ENCODE measurements at regions not wholly inside any gene's neighbourhood (a gene's known extent, or its start where the extent isn't known, plus 50 kb on each side); places are given as distances from the start of the nearest gene placed in this dataset.
"Not testable (repeated sequence)": the region's sequence is repeated elsewhere in the genome, so short reads cannot be mapped to it uniquely, and the experiment has no call there.

DNA sequence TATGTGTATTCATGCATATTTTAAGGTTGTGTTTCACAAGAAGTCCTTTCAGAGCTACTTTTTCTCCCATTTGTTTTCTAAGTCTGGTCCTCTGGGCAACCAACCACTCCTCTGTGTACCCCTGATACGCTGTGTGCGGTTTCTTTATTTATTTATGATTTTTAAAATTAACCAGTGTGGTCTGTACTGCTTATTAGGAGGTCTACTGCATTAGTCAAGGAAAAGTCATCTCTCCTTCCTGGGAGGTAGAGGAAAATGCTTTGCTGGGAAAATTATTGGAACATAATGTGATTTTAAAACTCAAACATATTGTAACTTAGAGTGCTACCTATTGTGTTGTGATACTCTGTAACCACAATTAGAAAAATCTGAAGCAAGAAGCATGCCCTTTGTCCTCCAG, 1404.3 kb downstream of the SUCLG1 start:
- DNase-seq (ENCODE audit: low read depth) = no peak

DNA sequence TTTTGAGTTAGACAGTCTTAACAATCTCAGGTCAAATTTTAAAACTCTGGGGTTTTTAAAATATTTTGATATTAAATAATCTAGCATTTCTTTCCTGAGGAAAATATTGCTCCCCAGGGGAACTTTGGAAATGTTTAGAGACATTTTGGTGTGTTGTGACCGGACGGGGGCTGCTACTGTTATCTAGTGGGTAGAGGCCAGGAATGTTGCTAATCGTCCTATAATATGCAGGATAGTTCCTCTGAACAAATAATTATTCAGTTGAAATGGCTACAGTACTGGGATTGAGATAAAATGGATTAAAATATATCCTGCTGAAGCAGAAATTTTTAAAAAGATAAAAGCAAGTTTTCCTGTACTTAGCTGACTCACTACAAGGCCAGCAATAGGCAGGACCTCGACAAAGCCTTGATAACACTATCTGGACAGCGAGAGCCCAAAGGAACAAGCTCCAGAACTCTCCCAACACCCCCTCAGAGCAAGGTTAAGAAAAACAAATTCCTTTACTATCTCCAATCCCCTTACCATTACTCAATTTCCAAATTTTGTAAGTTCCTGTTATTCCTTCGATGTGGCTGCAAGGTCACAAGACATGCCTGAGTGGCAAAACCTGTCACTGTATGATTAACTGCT, 1407.4 kb downstream of the SUCLG1 start:
- no peak for DNase-seq (ENCODE audit: low read depth)

DNA sequence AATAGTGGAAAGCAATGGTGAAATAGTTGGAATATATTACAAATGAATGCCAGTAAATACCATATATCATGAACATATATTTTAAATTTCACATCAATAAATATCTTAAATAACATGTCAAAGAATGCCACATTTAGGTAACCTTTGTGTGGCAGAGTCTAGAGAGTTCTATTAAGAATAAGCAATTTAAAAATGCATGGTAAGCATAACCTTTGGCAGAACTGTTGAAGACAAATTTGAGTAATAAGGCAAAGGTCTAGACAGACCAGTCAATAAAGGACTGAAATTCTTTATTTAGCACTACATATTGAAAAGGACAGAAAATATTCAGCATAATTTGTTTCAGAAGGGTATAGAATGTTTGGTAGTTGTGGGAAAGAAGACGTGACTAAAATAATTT, 1417.0 kb downstream of the SUCLG1 start:
- DNase-seq (ENCODE audit: low read depth) = no peak

DNA sequence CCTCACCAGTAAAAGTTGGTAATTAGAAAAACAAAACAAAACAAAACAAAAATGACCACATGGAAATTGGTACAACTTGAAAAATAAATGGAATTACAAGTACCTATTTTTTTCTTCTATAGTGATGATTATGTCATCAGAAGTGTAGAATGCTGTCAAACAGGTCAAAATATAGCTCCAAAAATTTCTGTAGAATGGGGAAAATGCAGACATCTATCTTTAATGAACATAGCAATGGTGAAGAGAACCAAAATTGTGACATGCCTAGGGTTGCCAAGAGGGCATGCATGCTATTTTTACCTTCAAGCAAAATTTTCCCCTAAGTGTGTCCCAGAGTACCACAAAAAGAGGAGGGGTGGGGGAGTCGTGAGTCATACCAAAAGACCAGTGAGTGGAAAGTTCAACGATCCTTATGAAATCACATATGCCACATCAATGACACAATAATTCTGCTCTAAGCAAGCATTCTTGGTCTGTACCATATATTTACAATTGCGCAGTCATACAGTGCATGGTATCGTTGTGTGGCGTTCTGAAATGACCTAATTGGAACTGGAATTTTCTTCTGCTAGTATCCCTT, 1436.4 kb downstream of the SUCLG1 start:
- no peak for DNase-seq (ENCODE audit: low read depth)

DNA sequence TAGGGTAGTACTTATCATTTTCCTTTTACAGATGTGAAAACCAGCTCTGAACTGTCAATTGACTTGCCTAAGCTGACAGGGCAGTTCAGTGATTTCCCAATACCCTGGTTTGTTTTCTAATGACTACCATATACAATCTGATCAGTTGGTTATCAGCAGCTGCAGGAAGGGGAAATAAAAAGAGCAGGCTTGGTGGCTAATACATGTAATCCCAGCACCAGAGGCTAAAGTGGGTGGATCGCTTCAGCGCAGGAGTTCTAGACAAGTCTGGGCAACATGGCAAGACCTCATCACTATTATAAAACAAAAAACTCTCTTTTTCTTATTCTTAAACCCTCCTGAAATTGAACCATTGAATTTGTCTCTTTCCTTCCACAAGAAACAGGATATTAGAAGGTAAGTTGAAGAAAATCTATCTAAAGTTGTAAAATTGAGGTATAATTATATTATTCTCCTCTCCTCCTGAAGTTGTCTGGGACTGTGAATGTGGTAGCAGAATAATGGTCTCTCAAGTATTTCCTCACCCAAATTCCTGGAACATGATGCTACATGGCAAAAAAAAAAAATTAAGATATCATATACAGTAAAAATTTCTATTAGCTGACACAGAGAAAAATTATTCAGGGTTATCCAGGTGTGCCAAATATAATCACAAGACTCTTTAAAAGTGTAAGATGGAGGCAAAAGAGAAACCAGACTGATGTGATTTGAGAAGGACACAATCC, 1441.6 kb downstream of the SUCLG1 start:
- DNase-seq (ENCODE audit: low read depth) = no peak

DNA sequence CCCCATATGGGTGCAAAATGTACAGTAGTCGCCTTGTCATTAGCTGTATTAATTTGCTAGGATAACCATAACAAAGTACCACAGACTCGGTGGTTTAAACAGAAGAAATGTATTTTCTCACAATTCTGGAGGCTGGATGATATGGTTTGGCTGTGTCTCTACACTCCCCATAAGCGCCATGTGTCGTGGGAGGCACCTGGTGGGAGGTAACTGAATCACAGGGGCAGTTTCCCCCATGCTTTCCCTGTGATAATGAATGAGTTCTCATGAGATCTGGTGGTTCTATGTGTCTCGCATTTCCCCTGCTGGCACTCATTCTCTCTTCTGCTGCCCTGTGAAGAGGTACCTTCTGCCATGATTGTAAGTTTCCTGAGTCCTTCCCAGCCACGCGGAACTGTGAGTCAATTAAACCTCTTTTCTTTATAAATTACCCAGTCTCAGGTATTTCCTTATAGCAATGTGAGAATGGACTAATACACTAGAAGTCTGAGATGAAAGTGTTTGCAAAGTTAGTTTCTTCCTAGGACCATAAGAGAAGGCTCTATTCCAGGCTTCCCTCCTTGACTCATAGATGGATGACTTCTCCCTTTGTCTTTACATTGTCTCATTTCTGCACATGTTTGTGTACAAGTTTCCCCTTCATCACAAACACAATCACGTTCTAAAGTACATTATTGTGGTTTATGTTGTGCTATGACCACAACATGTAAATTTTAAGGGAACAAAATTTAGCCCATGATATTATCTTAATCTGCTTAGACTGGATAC, 1442.6 kb downstream of the SUCLG1 start:
- DNase-seq (ENCODE audit: low read depth) = no peak

DNA sequence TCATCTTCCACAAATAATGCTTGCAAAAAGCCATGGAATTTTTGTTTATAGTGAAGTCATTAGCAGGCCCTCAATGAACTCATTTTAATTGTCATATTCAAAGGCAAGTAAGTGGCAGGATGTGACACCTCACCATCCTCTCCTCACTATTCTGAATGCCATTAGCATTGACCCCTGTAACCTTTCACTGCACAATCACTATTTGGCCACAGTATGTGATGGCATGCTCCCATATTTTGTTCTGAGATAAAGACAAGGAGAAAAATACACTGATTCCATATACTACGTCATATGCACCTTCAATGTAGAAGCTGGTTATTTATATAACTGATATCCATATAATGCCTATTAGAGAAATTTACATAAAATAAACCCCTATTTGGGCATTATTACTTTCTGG, 1443.2 kb downstream of the SUCLG1 start:
- no peak for DNase-seq (ENCODE audit: low read depth)

DNA sequence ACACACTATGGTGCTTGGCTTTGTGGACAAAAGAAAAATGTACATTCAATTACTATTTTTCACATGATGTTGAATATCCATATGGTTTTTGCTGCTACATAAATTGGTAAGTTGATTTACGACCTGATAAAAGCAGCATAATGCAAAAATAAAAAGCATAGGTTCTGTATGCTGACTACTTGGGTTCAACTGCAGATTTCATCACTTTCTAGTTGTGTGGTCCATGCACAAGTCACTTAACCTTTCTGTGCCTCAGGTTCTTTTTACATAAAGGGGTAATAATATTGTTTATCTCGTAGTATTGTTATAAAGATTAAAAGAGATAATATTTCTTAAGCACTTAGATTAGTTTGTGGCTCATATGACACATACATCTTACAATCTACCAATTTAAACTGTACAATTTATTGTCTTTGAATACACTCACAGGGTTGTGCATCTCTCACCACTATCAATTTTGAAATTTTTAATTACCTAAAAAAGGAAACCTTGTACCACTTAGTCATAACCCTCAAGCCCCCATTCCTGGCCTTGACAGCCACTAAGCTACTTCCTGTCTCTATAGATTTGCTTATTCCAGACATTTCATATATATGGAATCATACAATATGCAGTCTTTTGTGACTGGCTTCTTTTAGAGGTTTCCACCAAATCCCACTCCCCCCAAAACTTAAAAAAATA, 1443.9 kb downstream of the SUCLG1 start:
- no peak for DNase-seq (ENCODE audit: low read depth)

DNA sequence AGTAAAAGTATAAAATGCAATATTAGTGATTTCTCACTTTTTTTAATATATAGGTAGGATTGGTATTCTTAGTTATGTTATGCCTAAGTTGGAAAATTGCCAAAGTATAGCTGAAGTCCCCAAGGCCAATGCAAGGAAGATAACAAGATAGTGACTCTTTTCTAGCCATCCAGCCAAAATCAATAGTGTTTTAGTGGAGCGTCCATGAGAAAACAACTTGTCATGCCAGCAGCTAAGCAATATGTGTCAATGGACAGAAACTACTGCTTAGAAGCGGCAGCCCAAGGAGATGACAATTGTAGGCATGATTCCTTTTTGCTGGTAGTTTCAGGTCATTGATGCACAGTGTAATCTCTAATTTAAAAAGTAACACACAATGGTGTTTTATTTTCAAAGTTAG, 1444.6 kb downstream of the SUCLG1 start:
- DNase-seq (ENCODE audit: low read depth) = no peak

DNA sequence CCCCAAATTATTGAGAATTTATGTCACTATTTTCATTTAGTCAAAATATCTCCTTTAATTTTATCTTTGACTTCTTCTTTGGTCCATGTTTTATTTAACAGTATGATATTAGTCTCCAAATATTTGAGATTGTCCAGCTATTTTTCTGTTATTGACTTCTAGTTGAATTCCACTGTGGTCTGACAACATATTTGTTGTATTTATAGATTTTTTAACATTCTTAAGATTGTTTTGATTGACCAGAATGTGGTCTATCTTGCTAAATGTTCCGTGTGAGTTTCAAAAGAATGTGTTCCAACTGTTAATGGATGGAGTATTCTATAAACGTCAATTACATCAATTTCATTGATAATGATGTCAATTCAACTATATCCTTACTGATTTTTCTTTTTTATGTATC, 1452.1 kb downstream of the SUCLG1 start:
- DNase-seq (ENCODE audit: low read depth) = no peak

DNA sequence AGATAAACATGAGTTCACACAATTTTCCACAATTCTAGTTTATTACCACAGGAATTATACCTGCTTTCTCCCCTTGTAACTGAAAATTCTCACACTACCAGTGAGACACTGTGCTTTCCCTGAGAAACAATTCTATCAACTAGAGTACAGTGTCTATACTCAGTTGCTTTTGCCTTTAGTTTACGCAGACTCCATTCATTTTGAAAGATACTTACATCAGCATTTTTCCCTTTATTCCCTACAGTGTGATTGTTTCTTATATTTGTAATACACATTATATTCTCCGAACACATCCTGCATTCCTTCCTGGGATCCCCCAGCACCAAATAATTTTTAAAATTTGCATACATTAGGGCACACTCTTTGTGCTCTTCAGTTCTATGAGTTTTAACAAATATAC, 1455.5 kb downstream of the SUCLG1 start:
- no peak for DNase-seq (ENCODE audit: low read depth)

DNA sequence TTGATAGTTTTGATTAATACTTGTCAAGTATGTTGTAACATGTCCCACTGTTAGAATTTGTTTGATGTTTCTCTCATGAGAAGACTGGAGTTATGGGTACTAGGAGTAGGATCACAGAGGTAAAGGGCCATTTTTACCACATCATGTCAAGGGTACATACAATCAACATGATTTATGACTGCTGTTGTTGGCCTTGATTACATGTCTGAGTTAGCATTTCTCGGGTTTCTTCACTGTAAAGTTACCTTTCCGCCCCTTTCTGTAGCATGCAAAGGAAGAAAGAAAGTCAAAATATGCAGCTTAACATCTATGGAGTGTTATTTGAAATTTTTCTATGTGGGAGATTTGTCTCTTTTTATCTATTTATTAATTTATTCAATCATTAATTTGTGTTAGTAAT, 1456.4 kb downstream of the SUCLG1 start:
- DNase-seq (ENCODE audit: low read depth) = no peak

DNA sequence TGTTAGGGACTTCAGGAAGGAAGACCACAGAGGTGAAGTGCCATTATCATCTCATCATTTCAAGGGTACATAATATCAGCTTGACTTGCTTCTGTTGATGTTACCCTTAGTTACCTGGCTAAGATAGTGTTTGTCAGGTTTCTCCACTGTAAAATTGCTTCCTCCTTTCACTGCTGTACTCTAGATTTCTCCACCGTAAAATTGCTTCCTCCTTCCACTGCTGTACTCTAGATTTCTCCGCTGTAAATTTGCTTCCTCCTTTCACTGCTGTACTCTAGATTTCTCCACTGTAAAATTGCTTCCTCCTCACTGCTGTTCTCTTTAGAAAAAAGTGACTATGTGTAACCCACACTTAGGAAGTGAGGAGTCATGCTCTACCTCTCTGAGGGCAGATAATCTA, 1460.3 kb downstream of the SUCLG1 start:
- no peak for DNase-seq (ENCODE audit: low read depth)

DNA sequence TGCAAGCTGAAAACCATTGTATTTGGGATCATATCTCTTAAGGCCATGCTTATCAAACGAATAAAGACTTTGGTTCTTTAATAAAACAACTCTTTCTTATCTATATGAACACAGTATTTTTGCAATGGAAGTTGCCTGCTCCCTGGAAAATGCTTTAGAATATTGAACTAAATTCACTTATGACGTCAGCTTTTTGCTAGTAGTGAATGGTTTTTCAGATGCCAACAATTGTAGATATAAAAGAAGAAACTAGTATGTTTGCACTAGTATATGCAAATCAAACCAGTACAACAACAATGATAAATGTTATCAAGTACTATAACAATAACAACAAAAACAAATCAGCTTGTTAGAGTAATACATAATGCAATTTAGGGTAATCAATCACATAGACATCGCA, 1462.9 kb downstream of the SUCLG1 start:
- DNase-seq (ENCODE audit: low read depth) = no peak

DNA sequence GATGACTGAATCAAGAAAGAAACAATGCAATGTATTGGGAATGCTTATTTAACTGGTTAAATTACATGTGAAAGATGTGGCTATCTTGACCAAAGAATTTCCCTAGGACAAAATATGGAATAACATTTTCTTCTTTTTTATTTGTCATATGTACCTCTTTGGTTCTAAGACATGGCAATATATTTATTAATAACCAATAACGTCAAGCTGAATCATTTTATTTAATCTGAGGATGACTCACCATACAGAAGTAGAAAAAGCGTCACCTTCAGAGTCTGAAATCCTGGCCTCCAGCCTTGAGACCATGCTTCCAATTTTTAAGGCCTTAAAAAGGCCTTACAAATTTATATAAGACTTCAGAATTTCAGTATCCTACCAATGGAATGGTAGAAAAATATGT, 1464.9 kb downstream of the SUCLG1 start:
- DNase-seq (ENCODE audit: low read depth) = no peak

DNA sequence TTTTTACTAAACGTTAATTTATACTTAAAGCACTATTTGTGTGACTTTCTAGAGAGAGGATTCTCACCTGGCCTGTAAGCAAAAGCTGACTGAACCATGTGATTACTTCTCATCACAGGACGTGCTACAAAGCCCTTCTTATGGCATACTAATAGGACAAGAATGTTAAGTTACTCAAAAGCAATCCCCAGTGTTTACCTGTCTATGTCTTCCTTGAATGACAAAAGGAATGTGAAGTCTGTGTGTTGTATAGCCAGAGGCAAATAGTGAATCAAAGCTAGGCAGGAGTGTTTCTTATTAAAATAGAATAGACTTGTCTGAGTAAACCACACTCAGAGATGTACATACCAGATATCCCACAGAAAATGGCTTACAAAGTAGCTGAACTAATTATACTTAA, 1465.5 kb downstream of the SUCLG1 start:
- DNase-seq (ENCODE audit: low read depth) = no peak

DNA sequence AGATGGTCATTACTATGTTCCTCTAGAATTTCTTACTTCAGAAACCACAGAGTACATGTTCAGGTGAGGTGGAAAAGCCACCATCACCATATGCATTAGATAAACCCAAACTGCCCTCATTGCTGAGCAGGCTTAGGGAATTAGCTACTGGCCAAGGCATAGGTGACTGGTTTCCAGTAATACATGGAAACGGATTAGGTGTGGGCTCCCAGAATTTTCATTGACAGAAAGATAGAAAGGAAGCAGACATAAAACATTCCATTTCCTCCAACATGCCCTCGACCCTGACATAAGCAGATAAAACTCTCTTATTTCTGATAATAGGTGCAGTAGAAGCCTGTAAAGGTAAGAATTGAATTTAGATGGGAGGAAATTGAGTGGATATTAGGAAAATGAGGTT, 1466.1 kb downstream of the SUCLG1 start:
- DNase-seq (ENCODE audit: low read depth) = no peak

DNA sequence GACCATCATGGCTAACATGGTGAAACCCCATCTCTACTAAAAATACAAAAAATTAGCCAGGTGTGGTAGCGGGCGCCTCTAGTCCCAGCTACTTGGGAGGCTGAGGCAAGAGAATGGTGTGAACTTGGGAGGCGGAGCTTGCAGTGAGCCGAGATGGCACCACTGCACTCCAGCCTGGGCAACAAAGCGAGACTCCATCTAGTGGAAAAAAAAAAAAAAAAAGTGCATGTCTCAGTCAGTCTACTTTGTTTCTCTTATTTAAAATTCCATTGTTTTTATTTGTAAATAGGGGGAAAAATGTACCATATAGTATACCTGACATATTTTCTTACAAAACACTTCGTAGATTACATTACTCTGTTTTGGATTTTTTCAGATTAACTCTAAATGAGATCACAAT, 1471.4 kb downstream of the SUCLG1 start:
- DNase-seq (ENCODE audit: low read depth) = not testable (repeated sequence)

DNA sequence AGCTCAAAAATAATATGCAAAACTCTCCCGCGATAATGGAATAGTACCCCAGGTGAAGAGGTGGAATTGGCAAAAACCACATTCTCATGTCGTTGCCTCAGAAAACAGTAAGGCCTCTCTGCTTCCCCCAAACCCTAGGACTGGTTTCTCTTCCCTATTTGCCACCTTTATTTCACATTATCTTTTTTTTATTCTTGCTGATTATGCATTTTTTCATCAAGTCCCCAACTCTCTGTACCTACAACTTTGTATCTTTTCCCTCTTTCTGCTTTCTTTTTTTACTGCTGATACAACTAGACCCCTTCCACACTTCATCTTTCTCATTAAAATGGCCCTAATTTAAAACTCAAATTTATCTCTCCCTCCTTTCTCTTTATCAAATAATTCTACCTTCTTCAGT, 1472.2 kb downstream of the SUCLG1 start:
- DNase-seq (ENCODE audit: low read depth) = no peak

DNA sequence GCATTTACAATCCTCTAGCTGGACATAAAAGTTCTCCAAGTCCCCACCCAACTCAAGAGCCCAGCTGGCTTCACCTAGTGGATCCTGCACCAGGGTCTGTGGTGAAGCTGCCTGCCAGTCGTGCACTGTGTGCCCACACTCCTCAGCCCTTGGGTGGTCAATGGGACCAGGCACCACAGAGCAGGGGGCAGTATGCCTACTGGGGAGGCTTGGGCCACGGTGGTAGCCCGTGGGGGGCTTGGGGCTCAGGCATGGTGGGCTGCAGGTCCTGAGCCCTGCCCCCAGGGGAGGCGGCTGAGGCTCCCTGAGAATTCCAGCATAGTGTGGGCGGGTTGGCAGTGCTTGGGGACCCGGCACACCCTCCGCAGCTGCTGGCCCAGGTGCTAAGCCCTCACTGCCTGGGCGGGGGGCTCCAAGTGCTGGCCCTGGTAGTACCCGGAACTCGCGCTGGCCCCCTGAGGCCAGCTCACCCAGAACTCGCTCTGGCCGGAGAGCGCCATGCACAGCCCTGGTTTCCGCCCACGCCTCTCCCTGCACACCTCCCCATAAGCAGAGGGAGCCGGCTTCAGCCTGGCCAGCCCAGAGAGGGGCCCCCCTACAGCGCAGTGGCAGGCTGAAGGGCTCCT, 1473.4 kb downstream of the SUCLG1 start:
- DNase-seq (ENCODE audit: low read depth) = no peak

DNA sequence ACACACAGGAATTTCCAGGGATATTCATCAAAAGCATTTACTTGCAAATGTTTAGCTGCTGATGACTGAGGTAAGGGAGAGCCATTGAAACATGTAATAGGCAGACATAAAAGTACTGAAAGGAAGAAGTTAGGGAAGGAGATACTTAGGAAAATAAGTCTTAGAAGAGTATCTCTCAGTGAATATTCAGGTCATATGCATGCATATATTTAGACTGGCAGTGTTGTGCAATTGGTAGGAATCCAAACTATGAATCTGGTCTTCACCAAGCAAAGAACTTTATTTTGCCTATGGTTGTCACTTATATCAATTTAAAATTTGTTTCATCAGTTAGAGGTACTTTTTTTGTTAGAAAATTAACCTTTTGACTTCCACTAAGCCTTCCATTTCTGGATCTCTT, 1490.7 kb downstream of the SUCLG1 start:
- no peak for DNase-seq (ENCODE audit: low read depth)

DNA sequence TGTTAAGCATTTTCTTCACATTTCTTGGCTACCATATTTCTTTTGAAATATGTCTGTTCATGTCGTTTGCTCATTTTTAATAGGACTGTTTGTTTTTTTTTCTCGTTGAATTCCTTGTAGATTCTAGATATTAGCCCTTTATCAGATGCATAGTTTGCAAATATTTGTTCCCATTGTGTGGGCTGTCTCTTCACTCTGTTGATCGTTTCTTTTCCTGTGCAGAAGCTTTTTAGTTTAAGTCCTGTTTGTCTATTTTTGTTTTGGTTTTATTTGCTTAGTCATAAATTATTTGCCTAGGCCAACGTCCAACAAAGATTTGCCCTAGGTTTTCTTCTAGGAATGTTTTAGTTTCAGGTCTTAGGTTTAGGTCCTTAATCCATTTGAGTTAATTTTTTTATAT, 1494.7 kb downstream of the SUCLG1 start:
- DNase-seq (ENCODE audit: low read depth) = no peak
